HL-60 (cell line): ENCODE measurements at regions not wholly inside any gene's neighbourhood (a gene's known extent, or its start where the extent isn't known, plus 50 kb on each side); places are given as distances from the start of the nearest gene placed in this dataset.
"Not testable (repeated sequence)": the region's sequence is repeated elsewhere in the genome, so short reads cannot be mapped to it uniquely, and the experiment has no call there.

Experiments
- DNase-seq, 2 experiments: peaks; one replicate each; pipeline ENCODE4 v3.0.0-alpha.2; 2010 to 2020; ENCODE audit warnings: low read depth in 1 of 2, low spot score in 1 of 2
- H3K27ac ChIP-seq: fragments of 250-450 bp; sonication (Bioruptor Pico); replicated peaks from 2 replicates; pipeline ENCODE4 v1.5.1; 2020; ENCODE audit warnings: mild to moderate bottlenecking, moderate library complexity
- H3K27me3 ChIP-seq: fragments of 250-450 bp; sonication (Bioruptor Pico); 2 replicates; pipeline ENCODE4 v1.5.1; 2021; ENCODE audit warnings: mild to moderate bottlenecking, moderate library complexity; ENCODE audit not compliant: insufficient read depth, poor library complexity, severe bottlenecking
- H3K4me3 ChIP-seq: replicated peaks from 2 replicates; pipeline ENCODE4 v1.5.1; 2011; ENCODE audit warnings: mild to moderate bottlenecking, control low read depth, low read length; ENCODE audit not compliant: insufficient read depth
- GABPA ChIP-seq: IDR thresholded peaks from 2 replicates; pipeline ENCODE4 v1.6.1; 2012; ENCODE audit warnings: low read depth
- POLR2AphosphoS5 ChIP-seq: IDR thresholded peaks from 2 replicates; pipeline ENCODE4 v1.6.1; 2012; ENCODE audit warnings: low read depth
- SPI1 ChIP-seq: IDR thresholded peaks from 2 replicates; pipeline ENCODE4 v1.6.1; 2012; ENCODE audit warnings: low read depth, mild to moderate bottlenecking, borderline replicate concordance
- TF ChIP-seq, protein P1 (sequence below): IDR thresholded peaks from one replicate; pipeline ENCODE4 v1.5.1; 2011; ENCODE audit warnings: low read length, control low read depth, inconsistent platforms; ENCODE audit not compliant: insufficient read depth
- TF ChIP-seq, protein P2 (sequence below): IDR thresholded peaks from 2 replicates; pipeline ENCODE4 v1.6.1; 2012; ENCODE audit warnings: low read depth; ENCODE audit not compliant: insufficient replicate concordance

GRCh38 chr3:31096661-31097395, 202.4 kb upstream of the GADL1 start:
- TF ChIP-seq, protein P1, sequence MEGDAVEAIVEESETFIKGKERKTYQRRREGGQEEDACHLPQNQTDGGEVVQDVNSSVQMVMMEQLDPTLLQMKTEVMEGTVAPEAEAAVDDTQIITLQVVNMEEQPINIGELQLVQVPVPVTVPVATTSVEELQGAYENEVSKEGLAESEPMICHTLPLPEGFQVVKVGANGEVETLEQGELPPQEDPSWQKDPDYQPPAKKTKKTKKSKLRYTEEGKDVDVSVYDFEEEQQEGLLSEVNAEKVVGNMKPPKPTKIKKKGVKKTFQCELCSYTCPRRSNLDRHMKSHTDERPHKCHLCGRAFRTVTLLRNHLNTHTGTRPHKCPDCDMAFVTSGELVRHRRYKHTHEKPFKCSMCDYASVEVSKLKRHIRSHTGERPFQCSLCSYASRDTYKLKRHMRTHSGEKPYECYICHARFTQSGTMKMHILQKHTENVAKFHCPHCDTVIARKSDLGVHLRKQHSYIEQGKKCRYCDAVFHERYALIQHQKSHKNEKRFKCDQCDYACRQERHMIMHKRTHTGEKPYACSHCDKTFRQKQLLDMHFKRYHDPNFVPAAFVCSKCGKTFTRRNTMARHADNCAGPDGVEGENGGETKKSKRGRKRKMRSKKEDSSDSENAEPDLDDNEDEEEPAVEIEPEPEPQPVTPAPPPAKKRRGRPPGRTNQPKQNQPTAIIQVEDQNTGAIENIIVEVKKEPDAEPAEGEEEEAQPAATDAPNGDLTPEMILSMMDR: no peak
- TF ChIP-seq SPI1: no peak
- TF ChIP-seq, protein P2, sequence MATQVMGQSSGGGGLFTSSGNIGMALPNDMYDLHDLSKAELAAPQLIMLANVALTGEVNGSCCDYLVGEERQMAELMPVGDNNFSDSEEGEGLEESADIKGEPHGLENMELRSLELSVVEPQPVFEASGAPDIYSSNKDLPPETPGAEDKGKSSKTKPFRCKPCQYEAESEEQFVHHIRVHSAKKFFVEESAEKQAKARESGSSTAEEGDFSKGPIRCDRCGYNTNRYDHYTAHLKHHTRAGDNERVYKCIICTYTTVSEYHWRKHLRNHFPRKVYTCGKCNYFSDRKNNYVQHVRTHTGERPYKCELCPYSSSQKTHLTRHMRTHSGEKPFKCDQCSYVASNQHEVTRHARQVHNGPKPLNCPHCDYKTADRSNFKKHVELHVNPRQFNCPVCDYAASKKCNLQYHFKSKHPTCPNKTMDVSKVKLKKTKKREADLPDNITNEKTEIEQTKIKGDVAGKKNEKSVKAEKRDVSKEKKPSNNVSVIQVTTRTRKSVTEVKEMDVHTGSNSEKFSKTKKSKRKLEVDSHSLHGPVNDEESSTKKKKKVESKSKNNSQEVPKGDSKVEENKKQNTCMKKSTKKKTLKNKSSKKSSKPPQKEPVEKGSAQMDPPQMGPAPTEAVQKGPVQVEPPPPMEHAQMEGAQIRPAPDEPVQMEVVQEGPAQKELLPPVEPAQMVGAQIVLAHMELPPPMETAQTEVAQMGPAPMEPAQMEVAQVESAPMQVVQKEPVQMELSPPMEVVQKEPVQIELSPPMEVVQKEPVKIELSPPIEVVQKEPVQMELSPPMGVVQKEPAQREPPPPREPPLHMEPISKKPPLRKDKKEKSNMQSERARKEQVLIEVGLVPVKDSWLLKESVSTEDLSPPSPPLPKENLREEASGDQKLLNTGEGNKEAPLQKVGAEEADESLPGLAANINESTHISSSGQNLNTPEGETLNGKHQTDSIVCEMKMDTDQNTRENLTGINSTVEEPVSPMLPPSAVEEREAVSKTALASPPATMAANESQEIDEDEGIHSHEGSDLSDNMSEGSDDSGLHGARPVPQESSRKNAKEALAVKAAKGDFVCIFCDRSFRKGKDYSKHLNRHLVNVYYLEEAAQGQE: no peak
- TF ChIP-seq GABPA: no peak
- TF ChIP-seq POLR2AphosphoS5: no peak
- Histone ChIP-seq H3K4me3 (no peak overlapping the region), H3K27ac (no peak overlapping the region), H3K27me3 (no peaks in the 10 kb centered on the region)
- no peak for DNase-seq

GRCh38 chr3:31100519-31100918, 206.1 kb upstream of the GADL1 start:
- no peak for DNase-seq
- Histone ChIP-seq H3K27ac (no peak overlapping the region), H3K27me3 (no peaks in the 10 kb centered on the region), H3K4me3 (no peak overlapping the region)
- TF ChIP-seq POLR2AphosphoS5 (no peak), SPI1 (no peak), GABPA (no peak)
- TF ChIP-seq, protein P1: no peak
- TF ChIP-seq, protein P2: no peak

- H3K27ac ChIP-seq, H3K27me3 ChIP-seq, DNase-seq, H3K4me3 ChIP-seq: not testable (repeated sequence)
Measured at GRCh38 chr3:31101285-31101684, 206.8 kb upstream of the GADL1 start.

DNA sequence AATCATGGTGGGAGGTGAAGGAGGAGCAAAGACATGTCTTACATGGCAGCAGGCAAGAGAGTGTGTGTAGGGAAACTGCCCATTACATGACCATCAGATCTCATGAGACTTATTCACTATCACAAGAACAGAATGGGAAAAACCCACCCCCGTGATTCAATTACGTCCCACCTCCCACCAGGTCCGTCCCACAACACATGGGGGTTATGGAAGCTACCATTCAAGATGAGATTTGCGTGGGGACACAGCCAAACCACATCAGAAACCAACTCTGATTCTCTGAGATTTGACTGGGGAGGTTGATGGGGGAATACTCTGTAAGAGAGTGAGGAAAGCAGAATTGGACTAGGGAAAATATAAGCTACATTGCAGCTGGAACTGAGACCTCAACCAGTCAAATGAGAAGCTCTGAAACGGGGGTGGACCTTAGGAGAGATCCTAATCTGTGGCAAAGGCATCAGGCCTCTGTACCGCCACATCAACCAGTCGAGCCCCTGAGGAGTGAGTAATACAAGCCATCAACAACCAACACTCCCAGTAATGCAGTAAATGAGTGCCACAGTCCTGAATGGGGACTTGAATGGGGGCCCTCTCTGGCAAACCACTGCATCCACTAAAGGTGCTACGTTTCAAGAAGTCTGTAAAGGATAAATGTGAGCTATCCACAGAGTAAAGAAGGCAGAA, 207.9 kb upstream of the GADL1 start:
- no peak for DNase-seq
- TF ChIP-seq POLR2AphosphoS5: no peak
- H3K4me3 ChIP-seq: no peak overlapping the region
- H3K27me3 ChIP-seq: no peaks in the 10 kb centered on the region
- no peak overlapping the region for H3K27ac ChIP-seq
